Liver (tissue), 3 donors: ENCODE measurements at regions not wholly inside any gene's neighbourhood (a gene's known extent, or its start where the extent isn't known, plus 50 kb on each side); places are given as distances from the start of the nearest gene placed in this dataset.

Source experiments
- FOXA1 ChIP-seq: IDR thresholded peaks from 2 replicates; pipeline ENCODE4 v1.6.1; 2016; ENCODE audit warnings: antibody characterized with exemption
- HNF4G ChIP-seq: IDR thresholded peaks from 2 replicates; pipeline ENCODE4 v1.6.1; 2016; ENCODE audit warnings: antibody characterized with exemption
- JUND ChIP-seq, 2 donors: IDR thresholded peaks; 2 replicates each; pipeline ENCODE4 v1.6.1; 2016; ENCODE audit warnings: antibody characterized with exemption in 2 of 2
- RAD21 ChIP-seq, 2 donors: IDR thresholded peaks; 2 replicates each; pipeline ENCODE4 v1.6.1; 2016; ENCODE audit warnings: antibody characterized with exemption in 2 of 2, mild to moderate bottlenecking in 2 of 2
- SP1 ChIP-seq: IDR thresholded peaks from 2 replicates; pipeline ENCODE4 v1.6.1; 2018; ENCODE audit warnings: antibody characterized with exemption, mild to moderate bottlenecking
- TAF1 ChIP-seq: conservative IDR thresholded peaks from 2 replicates; pipeline ENCODE4 v1.6.1; 2016; ENCODE audit warnings: antibody characterized with exemption, mild to moderate bottlenecking
- YY1 ChIP-seq: IDR thresholded peaks from 2 replicates; pipeline ENCODE4 v1.6.1; 2016; ENCODE audit warnings: antibody characterized with exemption, mild to moderate bottlenecking
- TF ChIP-seq, protein P1 (sequence below): fragments of 150-350 bp; IDR thresholded peaks from 2 replicates; pipeline ENCODE4 v1.5.1; 2017; ENCODE audit warnings: improper control_type of control experiment, low read depth, low read length; ENCODE audit not compliant: missing input control
- TF ChIP-seq, protein P2 (sequence below): IDR thresholded peaks from 2 replicates; pipeline ENCODE4 v1.6.1; 2016; ENCODE audit warnings: antibody characterized with exemption, mild to moderate bottlenecking
- TF ChIP-seq, protein P3 (sequence below): IDR thresholded peaks from 2 replicates; pipeline ENCODE4 v1.6.1; 2016; ENCODE audit warnings: antibody characterized with exemption
- TF ChIP-seq, protein P4 (sequence below): IDR thresholded peaks from 2 replicates; pipeline ENCODE4 v1.6.1; 2016; ENCODE audit warnings: antibody characterized with exemption
- donor health status: healthy.
- donor health status: healthy.

DNA sequence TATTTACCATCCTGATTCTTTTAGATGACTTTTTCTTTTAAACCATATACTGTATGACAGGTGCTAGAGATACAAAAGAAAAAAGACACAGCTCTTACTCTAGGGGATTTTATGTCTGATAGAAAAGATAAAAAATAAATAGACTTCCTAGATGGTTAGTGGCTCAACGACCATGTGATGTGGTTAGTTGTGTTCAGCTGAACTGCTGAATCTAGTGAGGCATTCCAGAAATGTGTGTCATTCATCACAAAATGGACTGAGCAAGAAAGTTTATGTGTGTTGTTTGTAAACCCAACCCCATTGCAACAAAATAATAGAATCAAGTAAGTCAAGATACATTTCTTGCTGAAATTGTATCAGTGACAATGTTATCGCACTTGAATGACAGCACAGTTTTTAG lies 205.8 kb upstream of the LYPLAL1 start:
- TF ChIP-seq, protein P1, sequence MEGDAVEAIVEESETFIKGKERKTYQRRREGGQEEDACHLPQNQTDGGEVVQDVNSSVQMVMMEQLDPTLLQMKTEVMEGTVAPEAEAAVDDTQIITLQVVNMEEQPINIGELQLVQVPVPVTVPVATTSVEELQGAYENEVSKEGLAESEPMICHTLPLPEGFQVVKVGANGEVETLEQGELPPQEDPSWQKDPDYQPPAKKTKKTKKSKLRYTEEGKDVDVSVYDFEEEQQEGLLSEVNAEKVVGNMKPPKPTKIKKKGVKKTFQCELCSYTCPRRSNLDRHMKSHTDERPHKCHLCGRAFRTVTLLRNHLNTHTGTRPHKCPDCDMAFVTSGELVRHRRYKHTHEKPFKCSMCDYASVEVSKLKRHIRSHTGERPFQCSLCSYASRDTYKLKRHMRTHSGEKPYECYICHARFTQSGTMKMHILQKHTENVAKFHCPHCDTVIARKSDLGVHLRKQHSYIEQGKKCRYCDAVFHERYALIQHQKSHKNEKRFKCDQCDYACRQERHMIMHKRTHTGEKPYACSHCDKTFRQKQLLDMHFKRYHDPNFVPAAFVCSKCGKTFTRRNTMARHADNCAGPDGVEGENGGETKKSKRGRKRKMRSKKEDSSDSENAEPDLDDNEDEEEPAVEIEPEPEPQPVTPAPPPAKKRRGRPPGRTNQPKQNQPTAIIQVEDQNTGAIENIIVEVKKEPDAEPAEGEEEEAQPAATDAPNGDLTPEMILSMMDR = no peak
- TF ChIP-seq YY1 (no peak), HNF4G (no peak), TAF1 (no peak), RAD21 (IDR thresholded peaks at IDR 0.05) (no peak), JUND (IDR thresholded peaks at IDR 0.05) (no peak), SP1 (no peak), FOXA1 (no peak)
- TF ChIP-seq, protein P2, sequence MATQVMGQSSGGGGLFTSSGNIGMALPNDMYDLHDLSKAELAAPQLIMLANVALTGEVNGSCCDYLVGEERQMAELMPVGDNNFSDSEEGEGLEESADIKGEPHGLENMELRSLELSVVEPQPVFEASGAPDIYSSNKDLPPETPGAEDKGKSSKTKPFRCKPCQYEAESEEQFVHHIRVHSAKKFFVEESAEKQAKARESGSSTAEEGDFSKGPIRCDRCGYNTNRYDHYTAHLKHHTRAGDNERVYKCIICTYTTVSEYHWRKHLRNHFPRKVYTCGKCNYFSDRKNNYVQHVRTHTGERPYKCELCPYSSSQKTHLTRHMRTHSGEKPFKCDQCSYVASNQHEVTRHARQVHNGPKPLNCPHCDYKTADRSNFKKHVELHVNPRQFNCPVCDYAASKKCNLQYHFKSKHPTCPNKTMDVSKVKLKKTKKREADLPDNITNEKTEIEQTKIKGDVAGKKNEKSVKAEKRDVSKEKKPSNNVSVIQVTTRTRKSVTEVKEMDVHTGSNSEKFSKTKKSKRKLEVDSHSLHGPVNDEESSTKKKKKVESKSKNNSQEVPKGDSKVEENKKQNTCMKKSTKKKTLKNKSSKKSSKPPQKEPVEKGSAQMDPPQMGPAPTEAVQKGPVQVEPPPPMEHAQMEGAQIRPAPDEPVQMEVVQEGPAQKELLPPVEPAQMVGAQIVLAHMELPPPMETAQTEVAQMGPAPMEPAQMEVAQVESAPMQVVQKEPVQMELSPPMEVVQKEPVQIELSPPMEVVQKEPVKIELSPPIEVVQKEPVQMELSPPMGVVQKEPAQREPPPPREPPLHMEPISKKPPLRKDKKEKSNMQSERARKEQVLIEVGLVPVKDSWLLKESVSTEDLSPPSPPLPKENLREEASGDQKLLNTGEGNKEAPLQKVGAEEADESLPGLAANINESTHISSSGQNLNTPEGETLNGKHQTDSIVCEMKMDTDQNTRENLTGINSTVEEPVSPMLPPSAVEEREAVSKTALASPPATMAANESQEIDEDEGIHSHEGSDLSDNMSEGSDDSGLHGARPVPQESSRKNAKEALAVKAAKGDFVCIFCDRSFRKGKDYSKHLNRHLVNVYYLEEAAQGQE = no peak
- TF ChIP-seq, protein P3, sequence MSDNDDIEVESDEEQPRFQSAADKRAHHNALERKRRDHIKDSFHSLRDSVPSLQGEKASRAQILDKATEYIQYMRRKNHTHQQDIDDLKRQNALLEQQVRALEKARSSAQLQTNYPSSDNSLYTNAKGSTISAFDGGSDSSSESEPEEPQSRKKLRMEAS = no peak
- TF ChIP-seq, protein P4, sequence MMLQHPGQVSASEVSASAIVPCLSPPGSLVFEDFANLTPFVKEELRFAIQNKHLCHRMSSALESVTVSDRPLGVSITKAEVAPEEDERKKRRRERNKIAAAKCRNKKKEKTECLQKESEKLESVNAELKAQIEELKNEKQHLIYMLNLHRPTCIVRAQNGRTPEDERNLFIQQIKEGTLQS = no peak
